ENCODE measurements at regions not wholly inside any gene's neighbourhood (a gene's known extent, or its start where the extent isn't known, plus 50 kb on each side); places are given as distances from the start of the nearest gene placed in this dataset.

DNA sequence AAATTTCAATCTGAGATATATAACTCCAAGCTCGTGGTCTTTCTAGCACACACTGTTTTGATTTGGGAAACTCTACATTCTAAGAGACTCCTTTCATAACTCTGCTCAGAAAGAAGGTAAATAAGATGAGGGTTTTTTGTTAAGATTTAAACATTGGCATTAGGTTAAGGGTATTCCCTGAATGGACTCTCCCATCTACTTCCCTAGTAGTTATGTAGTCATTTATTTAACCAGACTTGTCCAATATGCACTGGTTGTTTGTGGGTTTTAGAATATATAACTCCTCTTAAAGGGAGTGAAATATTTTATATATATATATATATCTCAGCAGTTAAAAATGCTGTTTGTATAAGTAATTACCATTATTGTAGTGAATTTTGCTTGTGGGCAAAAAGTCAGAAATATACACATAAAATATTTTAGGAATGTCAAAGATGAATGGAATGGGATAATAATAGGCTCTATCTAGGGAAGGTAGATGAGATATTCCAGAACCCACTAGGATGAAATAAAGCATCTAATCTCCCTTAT is 61.5 kb upstream of the WDR75 start:
- TF ChIP-seq CTCF (conservative IDR thresholded peaks at IDR 0.05 in 1 of 2, IDR thresholded peaks at IDR 0.05 in 1 of 2; ENCODE audit: low read depth in 1 of 2, low read length in 2 of 2), result no peak
- TF ChIP-seq EZH2 (IDR thresholded peaks at IDR 0.05; ENCODE audit: low read length, missing control alignments), result no peak

Data from fibroblast of lung (primary cell).